ENCODE measurements at regions not wholly inside any gene's neighbourhood (a gene's known extent, or its start where the extent isn't known, plus 50 kb on each side); places are given as distances from the start of the nearest gene placed in this dataset.

DNA sequence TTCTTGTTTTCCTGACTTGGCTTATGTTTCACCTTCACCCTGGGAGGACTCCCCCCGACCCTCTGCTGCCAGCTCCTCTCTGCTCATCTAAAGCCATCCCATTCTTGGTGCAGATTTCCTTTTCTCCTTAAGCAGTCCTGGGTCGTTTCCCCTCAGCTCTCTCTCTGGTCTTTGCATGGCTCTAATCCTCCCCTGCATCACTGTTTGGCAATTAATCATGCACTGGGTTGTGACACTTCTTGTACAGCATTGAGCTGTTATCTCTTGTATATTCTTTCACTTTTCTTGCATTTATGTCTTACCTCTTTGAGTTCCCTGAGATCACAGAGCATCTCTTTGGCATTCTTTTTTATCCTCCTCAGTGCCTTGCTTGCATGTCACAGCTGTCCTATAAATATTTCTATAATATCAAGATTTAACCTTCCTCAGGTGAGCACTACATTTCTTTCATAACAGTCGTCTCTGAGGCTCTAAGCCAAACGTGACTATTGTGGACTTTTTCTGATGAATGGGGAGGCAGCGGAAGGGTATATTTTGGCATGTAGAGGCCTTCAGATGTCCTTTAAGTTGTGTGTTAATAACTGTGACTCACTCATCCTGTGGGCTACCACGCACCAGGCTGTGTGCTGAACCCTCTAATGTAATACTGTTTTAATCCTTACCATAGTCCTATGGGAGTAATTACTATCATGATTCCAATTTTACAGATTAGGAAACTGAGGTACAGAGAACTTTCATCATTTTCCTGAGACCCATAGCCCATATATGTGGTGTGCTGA lies 507.5 kb downstream of the SLC4A3 start:
- no peak for DNase-seq

DNA sequence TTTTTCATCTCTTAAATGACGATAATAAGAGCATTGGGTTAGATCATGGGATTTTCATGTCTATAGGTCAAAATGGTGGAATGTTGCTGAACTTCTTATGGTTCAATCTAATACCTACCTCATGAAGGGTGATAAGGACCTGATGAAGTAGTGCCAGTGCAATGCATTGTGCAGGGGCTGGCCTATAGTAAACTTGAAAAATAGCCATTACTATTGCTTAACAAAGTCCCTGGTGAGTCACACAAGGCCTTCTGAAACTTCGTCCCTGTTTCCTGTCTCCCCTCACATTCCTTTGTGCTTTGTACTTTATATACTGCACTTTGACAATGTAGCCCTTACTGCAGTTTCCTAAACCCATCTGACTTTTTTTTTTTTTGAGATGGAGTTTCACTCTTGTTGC lies 515.9 kb downstream of the SLC4A3 start:
- no peak for DNase-seq

DNA sequence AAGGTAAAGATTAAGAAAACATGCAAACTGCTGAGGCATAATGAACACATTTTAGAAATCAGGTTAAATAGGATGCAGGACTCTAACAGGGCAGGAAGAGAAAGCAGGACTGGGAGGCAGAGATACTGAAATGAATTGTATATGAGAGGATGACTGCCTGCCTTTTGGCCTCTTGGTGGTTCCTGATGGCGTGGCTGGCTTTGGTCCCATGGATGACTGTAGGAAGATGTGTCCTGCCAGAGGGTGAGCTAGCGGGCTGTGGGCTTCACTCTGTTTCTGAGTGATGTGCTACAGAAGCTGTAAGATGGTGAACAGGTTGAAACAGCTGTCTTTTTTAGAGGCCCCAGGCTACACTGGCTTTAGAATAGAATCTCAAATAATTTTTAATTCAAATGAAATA lies 517.0 kb downstream of the SLC4A3 start:
- no peak for DNase-seq

DNA sequence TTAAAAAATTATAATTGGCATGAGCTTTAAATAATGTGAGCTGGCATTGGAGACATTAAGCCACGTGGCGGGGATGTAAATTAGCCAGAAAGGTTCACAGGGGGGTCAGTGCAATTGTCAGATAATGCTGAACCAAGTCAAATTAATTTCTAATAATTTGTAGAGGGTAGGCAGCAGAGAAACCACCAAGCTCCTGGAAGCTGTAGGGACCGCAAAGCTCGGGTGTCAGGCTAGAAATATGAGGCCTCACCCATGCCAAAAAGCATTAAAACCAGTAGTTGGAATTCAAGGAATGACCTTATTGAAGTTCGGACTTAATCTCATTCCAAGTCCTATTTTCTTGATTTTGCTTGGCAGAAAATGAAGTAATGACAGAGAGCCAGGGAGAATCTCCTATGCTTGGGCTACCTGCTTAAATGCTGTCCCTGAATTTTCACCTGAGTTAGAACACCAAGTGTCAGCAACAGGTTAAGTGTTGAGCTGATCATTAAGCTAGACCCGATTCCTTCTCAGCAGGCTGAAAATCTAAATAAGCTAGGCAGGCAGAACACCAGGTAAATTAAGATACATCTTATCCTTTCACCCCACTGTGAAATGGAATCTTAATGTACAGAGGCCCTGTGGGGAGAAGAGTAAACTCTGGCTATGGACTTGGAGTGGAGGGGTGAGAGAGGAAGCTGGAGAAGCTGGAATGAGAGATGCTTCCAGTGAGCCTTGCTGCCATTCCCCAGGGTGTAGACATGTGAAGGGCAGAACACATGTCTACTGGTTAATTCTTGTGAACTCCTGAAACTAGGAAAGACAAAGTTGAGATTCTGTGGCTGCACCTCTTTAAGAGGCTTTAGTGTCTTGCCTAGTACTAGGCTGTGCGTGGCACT lies 520.0 kb downstream of the SLC4A3 start:
- no peak for DNase-seq

DNA sequence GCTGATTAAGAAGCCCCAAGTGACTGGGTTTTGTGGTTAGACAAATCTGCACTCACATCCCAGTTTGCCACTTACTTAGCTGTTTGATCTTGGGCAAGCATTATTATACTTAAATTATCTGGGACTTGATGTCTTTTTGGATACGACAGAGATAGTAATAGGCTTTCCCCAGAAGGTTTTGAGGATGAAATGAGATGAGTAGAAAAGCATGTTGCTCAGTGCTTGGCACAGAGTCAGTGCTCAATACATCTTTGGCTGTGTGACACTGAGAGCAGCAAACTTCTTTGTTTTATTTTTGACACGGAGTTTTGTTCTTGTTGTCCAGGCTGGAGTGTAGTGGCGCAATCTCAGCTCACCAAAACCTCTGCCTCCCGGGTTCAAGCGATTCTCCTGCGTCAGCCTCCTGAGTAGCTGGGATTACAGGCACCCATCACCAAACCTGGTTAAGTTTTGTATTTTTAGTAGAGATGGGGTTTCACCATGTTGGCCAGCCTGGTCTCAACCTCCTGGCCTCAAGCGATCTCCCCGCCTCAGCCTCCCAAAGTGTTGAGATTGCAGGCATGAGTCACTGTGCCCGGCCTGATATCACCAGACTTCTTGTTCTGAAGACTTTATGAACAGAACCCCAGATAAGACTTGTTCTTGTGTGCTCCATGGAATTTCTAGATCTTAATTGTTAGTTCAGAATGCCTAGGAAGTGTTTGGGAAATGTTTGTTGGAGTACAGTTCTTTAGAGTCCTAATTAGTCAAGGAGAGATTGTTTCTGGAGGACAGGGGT lies 521.2 kb downstream of the SLC4A3 start:
- no peak for DNase-seq

DNA sequence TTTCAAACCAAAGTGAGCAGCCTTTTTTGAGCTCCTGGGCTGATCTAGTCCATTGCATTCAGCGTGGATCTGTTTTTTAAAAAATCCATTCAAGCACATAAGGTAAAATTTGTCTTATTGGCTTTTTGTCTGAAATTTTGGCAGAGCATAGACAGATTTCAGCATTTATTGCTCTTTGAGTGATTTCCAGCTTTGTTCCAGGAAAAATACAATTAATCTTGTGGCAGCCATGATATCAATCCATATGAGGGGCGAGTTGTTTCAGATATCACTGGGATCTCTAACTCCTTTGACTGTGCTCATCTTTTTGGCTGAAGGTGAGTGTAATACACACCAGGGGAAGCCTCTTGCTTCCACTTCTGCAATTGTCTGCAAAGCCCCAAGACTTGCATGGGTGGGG lies 523.9 kb downstream of the SLC4A3 start:
- no peak for DNase-seq

DNA sequence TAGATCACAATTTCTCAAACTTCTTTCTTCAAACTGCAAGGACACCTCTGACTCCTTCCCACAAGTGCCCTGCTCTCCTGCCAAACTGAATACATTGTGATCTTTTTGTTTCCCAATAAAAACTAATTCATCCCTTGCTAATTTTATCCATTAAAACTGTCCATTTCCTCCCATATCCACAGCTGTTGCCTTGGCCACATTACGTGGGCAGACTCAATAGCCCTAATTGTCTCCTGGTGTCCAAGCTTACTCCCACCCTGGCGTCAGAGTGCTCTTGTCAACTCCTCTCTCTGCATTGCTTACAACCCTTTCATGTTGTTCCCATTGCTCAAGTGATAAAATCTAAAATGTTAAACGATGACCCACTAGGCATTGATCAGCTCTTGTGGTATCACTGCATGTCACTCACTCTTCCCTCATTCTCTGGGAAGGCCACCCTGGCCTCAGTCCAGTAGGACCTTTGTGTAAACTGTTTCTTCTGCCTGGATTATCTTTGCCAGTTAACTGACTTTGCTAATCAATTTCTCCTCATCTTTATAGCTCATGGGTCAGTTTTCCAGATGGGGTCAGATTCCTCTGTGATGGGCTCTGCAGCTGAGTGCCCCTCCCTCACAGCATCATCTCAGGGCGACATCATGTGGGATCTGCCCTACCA lies 525.0 kb downstream of the SLC4A3 start:
- DNase-seq = no peak

DNA sequence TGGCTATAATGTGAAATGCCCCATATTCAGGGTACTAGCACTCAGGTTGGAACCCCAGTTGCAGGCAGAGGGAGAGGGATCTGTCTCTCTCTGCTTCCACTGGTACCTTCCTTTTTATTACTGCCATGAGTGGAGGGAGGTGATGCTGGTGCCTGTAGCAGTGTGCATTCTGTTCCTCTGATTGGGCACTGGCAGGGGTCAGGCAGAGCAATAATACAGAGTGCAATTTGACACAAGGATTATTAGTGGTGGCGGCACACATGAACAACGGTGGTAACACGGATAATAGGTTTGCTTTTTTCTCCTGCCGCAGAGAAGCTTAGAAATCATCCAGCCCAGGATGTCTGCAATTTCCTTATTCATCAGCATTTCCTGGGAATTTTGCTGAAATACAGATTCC lies 525.7 kb downstream of the SLC4A3 start:
- DNase-seq = no peak

DNA sequence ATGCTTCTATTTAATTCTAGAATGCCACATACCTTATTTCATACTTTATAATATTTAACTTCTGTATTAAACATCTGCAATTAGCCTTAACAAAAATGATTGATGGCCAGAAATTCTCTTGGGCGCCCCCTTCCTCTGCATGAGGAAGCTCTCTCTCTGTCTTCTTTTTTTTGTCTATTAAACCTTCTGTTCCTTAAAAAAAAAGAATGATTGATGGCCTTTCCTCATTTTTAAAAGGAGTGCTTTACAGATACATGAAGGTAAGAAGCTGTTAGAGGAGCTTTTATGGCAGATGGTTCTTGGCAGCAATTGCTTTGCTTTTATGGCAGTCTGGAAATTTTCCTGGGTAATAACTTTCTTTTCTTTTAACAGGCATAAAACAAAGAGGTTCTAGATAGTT lies 526.9 kb downstream of the SLC4A3 start:
- no peak for DNase-seq

DNA sequence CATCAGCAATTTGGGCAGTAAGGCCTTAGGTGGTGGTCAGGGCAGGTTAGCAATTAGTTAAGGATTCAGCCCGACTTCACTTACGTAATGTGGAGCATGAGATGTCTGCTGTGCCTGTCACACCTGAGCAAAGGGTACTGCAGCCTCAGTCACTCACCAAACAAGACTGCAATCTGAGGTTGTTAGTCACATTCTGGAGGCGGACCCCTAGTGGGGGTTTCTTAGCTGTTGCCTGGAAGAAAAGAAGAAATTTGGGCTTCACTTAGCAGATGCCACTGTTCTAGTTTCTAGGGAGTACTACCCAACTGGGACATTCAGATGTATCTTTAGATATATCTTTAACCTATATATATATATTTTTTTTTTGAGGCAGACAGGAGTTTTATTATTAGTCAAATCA lies 529.9 kb downstream of the SLC4A3 start:
- DNase-seq = no peak

DNA sequence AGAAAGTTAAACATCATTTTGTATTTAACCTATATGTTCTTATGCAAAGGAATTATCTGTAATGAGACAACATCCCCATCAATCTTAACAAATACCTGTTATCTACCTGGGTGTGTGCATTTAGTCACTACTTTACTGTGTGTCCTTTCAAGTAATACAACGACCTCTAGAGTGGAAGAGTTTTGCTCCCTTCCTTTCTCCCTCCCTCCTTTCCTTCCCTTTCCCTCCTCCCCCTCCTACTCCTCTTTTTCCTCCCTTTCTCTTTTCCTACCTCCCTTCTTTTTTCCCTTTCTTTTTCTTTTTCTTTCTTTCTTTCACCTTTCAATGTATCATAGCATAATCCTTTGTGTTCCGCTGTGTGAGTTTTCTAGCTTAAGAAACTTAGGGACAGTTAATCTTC lies 532.3 kb downstream of the SLC4A3 start:
- no peak for DNase-seq

DNA sequence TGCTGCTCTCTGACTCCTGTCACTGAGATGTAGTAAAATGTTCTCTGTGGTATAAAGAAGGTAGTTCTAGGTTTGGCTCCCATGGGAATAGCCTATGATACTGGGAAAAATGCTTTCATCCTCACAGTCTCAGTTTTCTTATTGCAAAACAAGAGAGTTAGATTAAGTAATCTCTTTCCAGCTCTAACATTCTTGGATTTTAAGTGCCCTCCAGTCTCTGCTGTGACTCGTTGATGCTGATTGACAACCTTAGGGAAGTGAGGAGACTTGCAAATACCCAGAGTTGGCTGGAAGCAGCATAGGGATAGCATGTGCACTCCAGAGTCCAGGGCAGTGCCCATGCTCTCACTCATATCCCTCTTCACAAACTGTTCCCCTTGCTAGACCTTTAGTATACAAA lies 534.9 kb downstream of the SLC4A3 start:
- DNase-seq = no peak

DNA sequence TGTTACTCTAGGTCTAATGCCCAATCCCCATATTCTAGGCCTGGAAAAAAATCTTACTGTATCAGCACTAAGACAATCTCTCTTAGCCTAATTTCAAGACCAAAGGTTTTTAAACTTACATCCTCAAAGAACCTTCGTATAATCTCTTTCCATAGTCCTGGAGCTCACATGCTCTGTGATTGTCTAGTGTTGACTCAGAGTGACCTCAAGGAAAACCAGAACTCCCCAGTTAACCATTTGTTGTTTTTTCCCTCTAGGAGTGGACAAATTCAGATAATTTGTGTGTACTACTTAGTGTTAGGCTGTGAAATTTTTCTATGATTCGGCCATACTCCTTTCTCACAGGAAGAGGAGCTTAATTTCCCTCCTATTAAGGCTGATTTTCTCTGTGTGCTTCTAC lies 536.1 kb downstream of the SLC4A3 start:
- DNase-seq = no peak

DNA sequence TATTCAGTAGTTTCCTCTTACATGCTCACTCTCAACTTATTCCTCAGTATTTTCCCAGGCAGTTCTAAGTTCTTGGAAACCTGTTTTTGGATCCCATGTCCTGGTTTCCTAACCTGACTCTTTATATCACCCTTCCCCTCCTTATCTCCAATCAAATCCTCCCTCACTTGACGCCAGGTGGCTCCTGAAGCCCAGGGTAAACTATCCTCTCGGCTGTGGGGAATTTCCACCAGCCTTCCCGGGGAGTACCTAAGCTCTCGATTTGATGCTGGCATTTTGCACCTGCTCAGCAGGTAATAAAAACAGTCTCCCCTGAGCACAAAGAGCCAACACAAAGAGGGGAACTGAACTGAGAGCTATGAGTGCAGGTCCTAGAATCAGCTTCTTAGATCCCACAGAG lies 538.0 kb downstream of the SLC4A3 start:
- no peak for DNase-seq

DNA sequence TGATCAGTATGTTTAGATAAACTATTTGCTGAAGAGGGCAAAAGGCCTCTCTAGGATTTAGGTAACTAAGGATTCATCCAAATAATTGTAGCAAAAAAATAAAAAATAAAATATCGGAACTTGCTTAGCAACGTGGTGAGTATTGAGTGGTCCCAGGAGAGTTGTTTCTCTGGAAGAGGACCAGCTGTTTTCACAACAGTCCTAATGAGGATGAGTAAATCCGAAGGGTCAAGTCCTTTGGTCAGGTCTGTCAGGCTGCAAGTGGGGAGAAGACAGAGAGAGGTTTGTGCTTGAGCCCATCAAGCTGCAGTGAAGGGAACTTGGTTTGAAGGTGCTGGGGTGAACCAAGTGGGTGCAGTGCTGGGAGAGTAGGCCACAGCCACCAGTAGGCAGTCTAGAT lies 539.2 kb downstream of the SLC4A3 start:
- DNase-seq = no peak

DNA sequence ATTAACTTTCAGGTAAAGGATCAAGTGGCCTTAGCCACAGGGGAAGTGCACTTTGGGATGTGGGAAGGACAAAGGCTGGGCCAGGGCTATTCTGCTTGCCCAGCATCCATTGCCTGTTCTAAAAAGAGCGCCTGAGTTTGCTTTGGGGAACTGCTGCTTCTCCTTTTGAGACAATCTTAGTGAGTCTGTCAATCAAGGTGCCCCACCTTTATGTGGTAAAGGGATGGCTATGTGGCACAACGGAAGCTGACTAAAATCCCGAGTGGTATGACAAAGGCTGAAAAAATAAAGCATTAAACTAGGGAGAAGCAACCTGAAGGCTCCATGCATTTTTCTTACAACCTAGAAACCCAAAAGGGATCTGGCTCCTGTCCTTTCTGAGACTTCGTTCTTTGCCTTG lies 540.5 kb downstream of the SLC4A3 start:
- peak; percentile 5 for DNase-seq

DNA sequence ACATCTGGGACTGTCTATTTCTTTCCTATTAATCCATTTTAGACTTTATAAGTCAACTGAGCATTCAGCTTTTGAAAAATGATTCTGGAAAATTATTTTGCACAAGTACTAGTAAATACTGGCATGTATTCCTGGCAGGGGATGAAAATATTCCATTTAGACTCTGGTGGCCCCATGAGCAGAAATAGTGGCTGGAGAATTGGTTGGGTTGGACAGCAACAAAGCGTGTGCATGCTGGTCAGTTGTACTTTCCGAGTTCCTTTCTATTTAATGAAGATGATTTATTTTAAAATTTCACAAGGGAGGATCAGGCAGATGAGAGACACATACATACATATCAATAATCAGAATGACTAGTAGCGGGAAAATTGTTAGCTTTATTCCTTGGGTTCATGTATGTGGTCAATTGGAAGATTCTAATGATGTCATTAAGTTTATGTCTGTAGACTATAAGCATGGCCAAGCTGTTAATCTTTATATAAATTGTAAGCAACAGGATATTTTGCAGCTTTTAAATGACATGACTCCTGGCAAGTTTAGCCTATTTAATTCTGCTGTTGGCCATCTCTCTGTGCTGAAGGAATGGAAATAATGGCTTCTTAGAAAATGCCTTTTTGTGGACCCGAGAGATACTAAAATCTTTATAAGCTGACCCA lies 541.6 kb downstream of the SLC4A3 start:
- no peak for DNase-seq

DNA sequence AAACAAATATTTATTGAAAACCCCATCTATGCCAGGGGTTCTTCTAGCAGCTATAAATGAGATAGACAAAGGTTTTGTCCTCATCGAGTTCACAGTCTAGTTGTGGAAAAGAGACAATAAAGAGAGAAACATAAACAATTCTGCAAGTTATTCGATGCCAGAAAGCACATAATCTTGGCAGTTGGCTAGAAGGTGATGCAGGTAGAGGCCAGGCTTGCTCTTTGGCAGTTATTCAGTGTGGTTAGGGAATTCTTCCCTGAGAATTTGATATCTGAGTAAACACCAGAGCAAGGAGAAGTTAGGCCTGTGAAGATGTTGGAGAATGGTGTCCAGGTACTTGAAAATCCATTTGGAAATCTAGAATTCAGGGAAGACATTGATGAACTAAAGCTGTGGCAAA lies 547.4 kb downstream of the SLC4A3 start:
- DNase-seq = no peak

DNA sequence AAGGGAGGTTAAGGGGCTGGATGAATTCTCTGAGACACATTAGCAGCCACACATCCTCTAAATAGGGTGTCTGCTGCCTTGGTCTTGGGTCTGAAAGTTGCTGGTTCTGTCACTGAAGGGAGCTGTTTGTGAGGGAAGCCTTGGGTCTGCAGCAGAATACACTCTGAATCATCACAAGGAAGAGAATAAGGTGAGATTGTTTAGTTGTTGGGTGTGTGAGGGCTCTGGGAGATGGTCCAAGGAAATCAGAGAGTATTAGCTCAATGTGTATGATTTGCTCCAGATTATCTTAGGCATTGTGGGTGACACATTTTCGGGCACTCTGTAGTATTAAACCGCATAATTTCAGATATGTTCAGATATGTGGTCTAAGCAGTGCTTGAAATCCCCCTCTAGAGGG lies 548.5 kb downstream of the SLC4A3 start:
- no peak for DNase-seq

DNA sequence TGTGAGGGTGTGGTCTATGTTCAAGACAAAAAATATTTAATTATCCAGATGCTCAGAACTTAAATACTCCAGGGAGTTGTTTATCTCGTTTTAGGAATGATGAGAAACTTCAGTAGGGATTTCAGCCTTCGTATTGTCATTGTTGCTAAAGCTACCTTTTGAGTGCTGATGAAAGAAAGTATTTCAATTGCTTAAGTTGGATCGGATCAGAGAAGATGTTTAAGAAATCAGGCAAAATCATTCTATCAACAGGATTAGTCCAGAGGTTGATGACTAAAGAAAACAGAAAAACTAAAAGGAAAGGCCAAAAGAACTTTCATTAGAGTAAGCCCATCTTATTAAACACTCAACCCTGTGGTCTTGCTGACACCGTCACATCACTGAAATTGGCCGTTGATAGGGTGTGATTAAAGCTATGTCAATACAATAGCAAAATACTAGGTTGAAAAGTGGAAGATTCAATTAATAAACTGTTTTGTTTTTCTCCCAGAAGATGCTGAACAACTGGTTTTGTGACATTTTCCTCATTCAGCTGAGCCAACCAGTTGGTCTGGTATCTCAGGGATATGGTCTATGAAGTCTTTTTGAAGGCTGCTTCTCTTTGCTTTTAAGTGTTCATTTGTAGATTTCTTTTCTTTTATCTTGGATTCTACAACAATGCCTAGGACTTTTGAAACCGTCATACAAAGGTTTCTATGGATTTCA lies 551.7 kb downstream of the SLC4A3 start:
- no peak for DNase-seq

DNA sequence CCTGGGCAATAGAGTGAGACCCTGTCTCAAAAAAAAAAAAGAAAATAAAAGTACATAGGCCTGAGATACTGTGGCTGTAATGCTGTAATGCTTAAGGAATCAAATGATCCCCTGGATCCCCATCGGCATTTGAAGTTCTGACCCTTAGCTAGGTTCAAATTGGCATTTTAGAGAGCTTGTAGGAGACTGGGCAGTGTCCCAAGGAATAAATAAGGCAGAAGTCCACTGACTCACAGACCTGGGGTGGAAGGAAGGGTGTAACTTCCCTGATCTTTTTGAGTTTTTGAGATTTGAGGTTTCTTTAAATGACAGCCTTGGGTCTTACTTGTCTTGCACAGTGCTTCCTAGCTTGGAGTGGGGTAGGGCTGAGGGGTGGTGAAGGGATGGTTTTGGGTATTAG lies 553.7 kb downstream of the SLC4A3 start:
- no peak for DNase-seq

DNA sequence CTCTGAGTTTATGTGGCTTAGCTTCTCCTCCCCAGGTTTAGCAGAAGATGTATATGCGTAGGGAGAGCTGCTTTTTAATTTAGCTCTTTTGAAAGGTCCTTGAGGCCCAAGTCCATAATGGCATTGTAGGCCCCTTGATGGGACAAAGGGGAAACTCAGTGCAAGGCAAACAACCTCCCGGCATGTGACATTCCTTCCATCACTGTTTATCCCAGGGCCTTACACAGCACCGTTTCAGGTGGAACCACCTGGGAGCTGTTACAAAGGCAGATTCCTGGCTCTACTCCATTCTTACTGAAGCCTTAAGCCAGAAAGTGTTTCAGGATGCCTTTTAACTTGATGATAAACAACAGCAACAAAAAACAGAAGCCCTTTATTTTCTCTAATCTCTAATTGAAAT lies 555.4 kb downstream of the SLC4A3 start:
- no peak for DNase-seq
